ENCODE measurements at regions not wholly inside any gene's neighbourhood (a gene's known extent, or its start where the extent isn't known, plus 50 kb on each side); places are given as distances from the start of the nearest gene placed in this dataset.

- TF ChIP-seq EP300 (IDR thresholded peaks at IDR 0.05; ENCODE audit: borderline replicate concordance) (no peak), YY1 (IDR thresholded peaks at IDR 0.05; ENCODE audit: low read depth) (no peak), TEAD4 (IDR thresholded peaks at IDR 0.05) (no peak), TAF1 (IDR thresholded peaks at IDR 0.05; ENCODE audit: low read depth) (no peak), NFIC (IDR thresholded peaks at IDR 0.05) (no peak), CREB1 (IDR thresholded peaks at IDR 0.05; ENCODE audit: low read depth) (no peak), TCF12 (IDR thresholded peaks at IDR 0.05; ENCODE audit: low read depth) (no peak), USF1 (IDR thresholded peaks at IDR 0.05) (no peak)
- TF ChIP-seq, protein P1, sequence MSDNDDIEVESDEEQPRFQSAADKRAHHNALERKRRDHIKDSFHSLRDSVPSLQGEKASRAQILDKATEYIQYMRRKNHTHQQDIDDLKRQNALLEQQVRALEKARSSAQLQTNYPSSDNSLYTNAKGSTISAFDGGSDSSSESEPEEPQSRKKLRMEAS (IDR thresholded peaks at IDR 0.05) = no peak
- TF ChIP-seq, protein P2, sequence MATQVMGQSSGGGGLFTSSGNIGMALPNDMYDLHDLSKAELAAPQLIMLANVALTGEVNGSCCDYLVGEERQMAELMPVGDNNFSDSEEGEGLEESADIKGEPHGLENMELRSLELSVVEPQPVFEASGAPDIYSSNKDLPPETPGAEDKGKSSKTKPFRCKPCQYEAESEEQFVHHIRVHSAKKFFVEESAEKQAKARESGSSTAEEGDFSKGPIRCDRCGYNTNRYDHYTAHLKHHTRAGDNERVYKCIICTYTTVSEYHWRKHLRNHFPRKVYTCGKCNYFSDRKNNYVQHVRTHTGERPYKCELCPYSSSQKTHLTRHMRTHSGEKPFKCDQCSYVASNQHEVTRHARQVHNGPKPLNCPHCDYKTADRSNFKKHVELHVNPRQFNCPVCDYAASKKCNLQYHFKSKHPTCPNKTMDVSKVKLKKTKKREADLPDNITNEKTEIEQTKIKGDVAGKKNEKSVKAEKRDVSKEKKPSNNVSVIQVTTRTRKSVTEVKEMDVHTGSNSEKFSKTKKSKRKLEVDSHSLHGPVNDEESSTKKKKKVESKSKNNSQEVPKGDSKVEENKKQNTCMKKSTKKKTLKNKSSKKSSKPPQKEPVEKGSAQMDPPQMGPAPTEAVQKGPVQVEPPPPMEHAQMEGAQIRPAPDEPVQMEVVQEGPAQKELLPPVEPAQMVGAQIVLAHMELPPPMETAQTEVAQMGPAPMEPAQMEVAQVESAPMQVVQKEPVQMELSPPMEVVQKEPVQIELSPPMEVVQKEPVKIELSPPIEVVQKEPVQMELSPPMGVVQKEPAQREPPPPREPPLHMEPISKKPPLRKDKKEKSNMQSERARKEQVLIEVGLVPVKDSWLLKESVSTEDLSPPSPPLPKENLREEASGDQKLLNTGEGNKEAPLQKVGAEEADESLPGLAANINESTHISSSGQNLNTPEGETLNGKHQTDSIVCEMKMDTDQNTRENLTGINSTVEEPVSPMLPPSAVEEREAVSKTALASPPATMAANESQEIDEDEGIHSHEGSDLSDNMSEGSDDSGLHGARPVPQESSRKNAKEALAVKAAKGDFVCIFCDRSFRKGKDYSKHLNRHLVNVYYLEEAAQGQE (IDR thresholded peaks at IDR 0.05; ENCODE audit: low read depth) = no peak
These were observed 70.6 kb upstream of the PTPN3 start for GRCh38 chr9:109568568-109569210.
